M059J (cell line): ENCODE measurements at regions not wholly inside any gene's neighbourhood (a gene's known extent, or its start where the extent isn't known, plus 50 kb on each side); places are given as distances from the start of the nearest gene placed in this dataset.
A peak's percentile ranks its signal among the peaks of the same experiment; 100 is the strongest.
"Not testable (repeated sequence)": the region's sequence is repeated elsewhere in the genome, so short reads cannot be mapped to it uniquely, and the experiment has no call there.

Source experiments
- DNase-seq: peaks from one replicate; pipeline ENCODE4 v3.0.0-alpha.2; 2012; ENCODE audit warnings: low read depth

DNA sequence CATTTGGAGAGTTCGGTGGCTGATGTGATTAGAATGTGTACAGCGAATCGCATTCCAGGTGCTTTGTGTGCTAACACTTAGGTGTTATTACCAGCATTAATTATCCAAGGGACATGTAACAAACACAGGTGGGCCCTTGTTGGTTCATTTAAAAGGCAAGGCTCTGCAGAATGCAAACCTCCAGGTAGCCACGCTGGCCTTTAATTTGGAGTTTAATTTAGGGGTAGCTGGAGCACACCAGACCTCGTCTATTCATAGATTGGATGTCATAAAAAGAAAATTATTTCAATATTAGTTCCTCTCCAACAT, 191.1 kb downstream of the MAT2B start:
- no peak for DNase-seq

DNA sequence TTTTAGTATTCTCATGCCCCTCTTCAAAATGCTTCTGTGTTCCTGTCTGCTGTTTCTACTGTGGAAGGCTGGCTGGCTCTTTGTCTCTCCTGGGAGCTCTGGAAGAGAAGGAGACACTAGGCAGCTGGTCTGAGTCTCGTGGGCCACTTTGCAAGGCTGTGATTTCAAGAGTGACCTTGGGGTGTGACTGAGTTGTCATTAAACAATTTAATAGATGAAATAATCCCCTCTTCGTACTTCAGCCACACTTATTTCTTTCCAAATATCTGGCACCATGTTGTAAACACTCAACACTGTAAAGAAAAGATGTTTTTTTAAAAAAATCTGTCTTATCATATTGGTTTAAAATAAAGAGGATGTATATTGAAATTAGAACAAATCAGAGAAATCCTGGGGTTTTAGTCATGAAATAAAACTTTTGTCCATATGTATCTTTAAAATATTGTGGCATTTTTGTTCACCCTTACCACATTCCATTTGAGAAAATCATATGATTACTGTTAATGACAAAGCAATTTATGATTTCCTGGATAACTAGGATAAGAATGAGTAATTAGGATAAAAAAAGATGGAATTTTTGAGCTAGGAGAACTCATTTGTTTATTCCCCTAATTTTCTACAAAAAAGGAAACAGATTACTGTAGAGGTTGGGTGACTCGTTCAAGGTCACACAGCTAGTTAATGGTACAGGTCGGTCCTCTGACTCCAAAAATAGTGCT, 200.8 kb downstream of the MAT2B start:
- peak; percentile 45 for DNase-seq

DNA sequence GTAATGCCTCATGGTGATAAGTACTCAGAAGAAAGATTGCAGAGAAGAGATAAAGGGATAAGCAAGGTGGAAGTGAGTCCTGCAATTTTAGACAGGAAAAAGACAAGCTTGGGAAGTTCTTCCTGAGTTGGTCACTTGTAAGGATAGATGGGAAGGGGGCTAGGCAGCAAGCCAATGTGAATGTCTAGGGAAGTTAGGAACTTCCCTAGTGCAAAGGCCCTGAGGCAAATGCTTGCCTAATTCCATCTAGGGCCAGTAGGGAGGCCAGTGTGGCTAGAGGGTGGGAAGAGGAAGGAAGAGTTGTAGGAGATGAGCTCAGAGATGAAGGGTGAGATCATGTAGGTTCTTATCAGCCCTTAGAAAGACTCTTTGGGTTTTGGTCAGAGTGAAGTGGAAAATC, 206.6 kb downstream of the MAT2B start:
- peak; percentile 41 for DNase-seq

DNA sequence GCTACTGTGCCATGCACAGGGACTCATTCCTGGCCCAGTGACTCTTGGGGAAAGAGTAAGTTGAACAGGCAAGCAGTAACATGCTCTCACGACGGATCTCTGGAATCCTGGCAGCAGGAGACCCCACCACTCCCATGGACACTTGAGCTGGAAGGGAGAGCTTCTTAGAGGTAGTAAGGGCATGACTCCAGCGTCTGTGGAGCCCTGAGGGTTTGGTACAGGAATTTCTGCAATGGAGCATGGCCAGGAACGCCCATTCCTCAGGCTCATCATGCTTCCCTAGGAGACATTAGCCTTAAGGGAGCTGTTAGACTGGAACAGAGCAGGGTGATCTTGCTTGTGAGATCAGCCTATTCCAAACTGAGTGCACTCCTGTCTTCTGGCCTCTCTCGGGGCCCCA, 212.9 kb downstream of the MAT2B start:
- no peak for DNase-seq

DNA sequence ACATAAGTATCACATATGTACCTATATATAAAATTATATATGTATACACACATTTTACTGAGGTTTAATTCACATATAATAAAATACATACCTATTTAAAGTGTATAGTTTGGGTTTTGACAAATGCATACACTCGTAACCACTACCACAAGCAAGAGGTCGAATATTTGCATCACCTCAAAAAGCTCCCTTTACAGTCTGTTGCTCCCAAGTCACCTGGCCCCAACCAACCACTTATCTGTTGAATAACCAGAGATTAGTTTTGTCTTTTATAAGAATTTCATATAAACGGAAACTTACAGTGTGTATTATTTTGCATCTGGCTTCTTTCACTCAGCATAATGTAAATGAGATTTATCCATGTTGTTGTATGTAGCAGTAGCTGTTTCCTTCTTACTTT, 218.9 kb downstream of the MAT2B start:
- no peak for DNase-seq

DNA sequence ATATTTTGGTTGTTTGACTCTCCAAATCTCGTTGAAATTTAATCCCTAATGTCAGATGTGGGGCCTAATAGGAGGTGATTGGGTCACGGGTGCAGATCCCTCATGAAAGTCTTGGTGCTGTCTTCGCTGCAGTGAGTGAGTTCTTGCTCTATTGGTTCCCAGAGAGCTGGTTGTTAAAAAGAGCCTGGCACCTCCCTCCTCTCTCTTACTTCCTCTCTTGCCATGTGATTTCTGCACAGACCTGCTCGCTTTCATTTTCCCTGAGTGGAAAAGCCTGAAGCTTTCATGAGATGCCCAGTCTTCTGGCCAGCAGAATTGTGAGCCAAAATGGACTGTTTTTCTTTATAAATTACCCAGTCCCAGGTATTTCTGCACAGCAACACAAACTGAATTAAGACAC, 221.6 kb downstream of the MAT2B start:
- peak; percentile 58 for DNase-seq

DNA sequence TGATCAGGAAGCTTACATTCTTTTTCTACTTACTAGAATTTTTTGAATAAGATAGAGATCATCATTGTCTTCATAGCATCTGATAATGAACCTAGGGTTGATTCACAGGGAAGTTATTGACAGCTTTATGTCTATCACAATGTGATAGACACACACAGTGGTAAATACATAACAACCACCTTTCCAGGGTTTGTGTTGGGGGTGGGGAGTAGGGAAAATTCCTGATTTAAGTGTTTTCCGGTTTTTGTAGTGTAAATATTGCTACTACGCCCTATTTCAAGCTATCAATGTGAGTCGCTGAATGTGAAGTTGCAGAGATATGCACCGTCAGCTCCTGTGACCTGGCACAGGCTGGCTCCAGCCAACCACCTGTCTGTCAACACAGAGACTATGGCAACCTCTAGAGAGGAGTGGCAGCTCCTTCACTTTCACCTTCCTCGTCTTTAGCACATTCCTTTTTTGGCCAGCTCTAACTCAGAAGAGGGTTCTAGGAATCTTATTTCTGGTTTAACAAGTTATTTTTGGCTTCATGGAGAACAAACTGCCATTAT, 224.9 kb downstream of the MAT2B start:
- DNase-seq = no peak

DNA sequence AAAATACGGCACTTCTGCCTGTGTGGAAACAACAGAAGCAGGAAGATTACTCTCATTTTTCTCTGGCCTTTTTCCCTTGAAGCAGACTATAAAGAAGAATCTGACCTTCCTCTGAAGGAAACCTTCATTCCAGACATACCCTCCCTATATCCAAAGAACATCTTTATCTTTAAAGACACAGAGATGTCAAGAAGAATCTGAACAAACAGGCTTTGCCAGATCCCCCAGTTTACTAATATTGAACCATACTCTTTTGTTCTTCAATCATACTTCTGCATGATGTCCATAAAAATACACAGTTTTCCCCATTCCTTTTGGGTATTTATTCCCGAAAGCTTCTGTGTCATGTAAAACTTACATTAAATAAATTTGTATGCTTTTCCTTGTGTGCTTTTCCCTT, 225.8 kb downstream of the MAT2B start:
- DNase-seq = no peak

DNA sequence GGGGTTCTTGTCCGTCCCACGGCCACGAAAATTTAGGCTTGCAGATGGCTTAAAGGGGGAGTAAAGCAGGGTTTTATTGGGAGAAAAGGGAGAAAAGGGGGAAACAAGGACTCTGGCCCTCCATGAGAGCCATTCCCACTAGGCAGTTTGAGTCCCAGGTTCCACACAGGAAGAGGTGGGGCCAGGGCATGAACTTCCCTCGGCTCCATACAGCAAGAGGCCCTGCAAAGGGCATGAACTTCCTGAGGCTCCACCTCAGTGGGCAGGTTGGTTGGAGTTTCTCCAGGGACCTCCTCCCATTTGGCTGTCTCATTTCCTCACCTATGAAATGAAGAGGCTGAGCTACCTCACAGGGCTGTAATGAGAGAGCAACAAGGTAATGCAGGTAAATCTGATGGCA, 229.7 kb downstream of the MAT2B start:
- DNase-seq = peak; percentile 17

DNA sequence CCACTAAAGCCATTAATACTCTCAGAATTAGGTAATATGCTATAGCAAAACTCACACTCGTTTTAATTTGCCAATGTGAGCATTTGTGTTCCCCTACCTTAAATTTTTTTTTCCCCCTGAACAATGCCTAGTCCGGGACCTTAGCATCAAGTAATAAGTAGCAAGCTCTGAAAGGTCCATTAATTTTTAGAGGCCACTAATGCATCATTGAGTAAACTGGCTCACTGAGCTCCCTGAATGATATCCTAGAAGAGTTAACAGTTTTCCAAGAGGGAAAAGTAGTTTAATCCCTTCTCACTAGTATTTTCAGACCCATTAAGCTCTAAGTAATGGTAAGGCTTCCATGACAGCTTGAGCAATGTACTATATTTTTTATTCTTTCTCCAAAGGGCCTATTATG, 242.2 kb downstream of the MAT2B start:
- no peak for DNase-seq

DNA sequence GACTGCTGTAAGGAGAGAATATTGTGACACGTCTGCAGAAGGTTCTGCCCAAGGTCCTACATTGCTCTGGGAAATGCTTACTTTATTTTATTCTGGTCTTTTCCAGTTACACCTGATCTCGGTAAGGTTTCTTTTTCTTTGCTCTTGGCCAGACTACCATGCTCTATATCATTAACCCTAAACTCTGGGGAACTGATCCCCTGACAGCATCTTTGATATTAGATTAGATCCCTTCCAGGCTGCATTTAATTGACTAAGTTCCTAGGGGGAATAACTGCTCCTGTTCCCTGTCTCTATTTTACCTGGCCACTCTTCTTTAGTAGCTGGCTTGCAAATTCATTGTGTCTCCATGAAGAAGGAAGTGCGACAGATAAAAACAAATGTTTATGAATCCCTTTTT, 243.5 kb downstream of the MAT2B start:
- DNase-seq = no peak

DNA sequence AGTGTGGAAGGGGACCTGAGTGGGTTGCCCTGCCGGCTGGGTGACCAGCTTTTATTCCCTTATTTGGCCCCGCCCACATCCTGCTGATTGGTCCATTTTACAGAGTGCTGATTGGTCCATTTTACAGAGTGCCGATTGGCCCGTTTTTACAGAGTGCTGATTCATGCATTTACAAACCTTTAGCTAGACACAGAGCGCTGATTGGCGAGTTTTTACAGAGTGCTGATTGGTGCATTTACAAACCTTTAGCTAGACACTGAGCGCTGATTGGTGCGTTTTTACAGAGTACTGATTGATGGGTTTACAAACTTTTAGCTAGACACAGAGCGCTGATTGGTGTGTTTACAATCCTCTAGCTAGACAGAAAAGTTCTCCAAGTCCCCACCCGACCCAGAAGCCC, 245.0 kb downstream of the MAT2B start:
- DNase-seq = not testable (repeated sequence)

DNA sequence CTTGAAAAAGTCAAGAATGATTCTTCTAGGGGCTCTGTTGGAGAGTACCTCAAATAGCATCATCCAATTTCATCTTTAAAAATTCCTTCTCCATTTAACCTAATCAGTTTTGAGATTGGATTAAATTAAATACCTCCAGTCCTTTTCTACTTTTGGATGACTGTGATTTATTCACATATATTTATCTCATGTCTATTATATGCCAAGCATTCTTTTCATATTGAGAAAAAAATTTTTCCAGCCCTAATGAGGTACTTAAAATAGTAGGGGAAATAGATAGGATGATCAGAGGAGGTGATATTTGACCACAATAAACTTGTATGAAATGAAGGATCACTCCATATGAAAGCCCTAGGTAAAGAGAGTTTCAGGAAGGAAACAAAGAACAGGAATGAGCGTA, 250.1 kb downstream of the MAT2B start:
- DNase-seq = no peak

DNA sequence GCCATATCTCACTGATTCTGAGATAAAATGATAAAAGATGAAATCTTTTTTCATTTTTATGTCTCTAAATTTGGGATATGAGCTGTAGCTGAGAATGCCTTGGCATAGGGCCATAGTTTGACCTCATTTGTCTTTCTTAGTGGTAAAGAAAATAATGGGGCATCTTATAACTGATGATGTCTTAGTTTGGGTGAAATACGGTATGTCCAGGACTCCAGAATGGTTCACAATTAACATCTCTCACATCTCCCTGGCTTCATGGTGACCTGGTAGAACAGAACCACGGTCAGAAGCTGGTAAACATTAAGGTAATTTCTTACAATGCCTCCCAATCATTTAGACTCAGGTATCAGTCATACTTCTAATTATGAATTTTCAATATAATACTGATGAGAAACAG, 250.8 kb downstream of the MAT2B start:
- no peak for DNase-seq

DNA sequence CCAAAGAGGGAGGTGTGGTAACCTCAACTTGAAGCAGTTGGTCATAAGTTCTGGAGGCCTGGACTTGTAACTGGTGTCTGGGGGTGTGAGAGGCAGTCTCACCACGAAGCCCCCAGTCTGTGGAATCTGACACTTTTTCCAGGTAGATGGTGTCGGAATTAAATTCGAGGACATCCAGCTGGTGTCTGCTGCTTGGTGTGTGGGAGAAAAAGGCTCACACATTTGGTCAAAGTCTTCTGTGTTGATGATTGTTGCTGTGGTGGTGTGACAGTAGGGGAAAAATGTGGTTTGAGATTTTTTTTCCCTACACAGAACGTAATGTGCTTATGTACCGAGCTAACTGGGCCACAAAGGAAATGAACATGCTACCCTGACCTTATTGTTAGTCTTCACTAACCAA, 251.9 kb downstream of the MAT2B start:
- no peak for DNase-seq

DNA sequence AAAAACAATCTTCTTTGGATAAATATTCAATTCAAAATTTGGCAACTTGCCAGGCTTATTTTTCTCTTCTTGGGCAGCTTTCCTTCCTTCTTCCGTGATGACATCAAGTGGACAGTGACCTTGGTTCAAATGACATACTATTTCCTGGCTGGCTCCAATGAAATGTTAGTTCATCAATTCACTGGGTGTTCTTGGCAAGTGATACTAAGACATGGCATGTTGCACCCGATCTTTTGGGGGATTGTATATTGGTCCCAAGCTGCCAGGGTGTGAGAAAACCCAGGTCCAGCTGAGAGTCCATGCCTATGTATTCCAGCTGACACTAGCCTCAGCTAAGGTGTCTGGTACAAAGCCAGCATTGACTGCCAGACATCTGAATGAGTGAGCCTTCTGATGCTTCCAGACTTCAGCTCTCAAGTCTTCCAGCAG, 252.9 kb downstream of the MAT2B start:
- DNase-seq = peak; percentile 19

DNA sequence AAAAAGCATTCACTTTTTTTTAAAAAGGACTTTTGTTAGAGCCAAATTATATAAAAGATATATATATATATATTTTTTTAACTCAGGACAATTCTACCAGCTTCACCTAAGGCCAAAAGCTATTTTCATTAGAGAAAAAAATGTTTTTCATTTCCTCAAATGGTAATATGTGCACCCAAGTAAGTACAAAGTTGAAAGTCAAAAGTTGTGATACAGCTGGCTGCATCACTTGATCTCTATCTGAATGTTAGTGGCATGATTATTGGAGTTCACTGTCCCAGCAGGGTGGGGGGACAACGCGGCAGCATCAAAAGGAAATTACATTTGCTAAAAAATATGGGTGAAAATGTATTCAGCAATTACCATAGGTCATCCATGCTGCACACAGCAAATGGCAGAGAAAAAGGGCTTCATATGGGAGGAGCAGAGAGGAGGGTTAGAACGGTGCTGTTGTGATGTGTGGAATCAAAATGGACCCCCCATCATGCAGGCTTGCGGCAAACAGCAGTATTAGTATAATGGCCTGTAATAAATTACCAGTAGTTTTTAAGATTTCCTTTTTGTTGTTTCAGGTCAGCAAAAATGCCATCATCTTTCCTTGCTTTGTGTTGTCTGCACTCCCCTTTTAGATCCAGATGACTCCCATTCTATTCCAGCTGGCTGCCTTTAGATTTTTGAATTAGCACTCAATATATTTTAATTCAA, 253.7 kb downstream of the MAT2B start:
- DNase-seq = no peak

DNA sequence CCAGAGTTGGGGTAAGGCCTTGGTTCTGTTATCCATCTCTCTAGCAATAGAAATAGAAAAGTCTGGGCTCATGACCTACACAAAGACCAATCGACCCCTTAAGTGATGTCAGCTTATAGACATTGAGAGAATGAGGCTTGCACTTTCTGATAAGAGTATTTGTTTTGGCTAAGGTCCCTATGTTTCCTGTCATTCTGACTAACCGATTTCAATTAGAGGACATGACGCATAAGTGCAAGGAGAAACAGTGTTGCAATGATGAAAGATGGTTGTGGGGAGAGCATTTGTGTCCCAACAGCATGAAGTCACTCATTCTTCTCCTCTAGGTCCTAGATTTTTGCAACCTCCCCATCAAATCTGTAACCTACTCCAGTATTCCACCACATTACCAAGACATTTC, 255.1 kb downstream of the MAT2B start:
- DNase-seq = peak; percentile 90

DNA sequence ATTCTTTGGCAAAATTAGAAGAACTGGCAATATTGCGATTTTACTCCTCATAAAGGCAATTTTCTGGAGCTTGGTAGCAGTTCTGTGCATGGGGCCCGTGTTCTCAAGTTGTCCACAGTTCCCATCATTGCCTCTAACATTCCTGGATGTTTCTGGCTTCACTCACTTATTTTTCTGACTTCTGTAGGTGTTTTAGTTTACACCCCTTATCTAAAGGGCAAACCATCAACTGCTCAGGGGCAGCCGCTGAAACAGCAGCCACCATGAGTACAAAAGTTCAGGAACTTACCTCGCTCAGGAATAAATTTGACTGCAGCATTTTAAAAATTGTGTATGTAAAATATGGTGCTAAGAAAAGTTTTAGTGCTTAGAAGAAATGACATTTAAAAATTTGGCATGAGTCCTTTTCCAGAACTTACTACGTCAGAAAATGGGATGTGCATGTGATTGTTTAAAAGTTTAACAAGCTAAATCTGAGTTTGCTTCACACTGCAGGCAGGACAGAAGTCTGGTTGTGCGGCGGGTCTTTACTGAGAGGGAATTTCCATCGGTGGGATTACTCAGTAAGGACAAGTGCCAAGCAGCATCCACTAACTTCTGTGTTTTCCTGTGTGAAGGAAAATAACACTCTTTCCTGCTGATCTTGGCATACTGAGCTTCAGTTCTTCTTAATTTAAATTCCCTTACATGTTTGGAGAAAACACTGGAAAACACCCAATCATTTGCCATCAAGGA, 261.7 kb downstream of the MAT2B start:
- no peak for DNase-seq

DNA sequence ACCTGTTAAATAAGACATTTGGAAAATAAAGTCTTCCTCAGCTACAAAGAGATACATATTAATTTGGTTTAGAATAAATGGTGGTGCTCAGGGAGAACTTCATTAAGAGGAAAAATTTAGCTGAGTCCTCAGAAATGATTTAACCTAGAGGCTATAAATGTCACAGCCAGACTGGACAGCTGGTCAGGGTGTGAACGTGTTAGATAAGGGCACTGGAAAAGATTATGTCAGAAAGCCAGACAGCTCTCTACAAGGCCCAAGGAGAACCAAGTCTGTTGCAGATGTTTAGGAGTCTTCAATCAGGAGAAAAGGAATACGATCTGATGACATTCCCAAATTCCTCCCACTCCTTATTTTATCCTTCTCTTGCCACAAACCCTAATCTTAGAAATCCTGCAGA, 265.2 kb downstream of the MAT2B start:
- no peak for DNase-seq

DNA sequence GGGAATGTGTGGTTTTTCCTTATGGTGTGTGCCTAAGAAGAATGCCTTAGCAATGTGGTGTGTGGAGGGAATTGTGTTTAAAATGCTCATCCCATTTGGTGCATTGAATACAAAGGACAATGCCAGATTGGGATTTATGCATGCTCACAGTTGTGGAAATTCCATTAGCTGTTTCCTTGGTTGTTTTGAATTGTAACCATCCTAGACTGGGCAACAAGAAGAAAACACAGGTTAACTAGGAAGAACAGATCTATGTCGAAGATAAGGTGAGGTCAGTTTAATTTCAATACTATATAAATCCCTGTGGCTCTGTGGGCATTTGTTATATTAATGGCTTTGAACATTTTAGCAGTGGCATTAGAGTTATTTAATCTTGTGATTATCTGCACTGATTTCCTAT, 266.8 kb downstream of the MAT2B start:
- DNase-seq = no peak

DNA sequence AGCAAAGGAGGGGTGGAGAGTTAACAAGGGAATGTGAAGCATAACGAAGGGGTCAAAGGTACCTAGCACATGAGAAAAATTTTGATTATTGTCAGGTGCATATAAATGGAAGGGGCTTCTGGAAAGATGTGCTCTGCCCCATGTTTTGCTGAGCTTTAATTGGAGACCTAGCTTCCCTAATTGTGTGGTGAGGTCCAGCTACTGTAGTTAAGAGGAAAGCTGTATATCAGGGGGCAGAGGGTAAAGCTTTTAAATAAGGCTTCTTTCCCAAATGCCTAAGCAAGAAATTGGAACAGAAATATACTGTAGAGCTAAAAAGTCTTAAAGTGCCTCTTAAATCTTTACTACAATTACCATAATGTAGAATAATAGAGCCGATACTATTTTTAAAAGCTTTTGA, 267.2 kb downstream of the MAT2B start:
- no peak for DNase-seq

DNA sequence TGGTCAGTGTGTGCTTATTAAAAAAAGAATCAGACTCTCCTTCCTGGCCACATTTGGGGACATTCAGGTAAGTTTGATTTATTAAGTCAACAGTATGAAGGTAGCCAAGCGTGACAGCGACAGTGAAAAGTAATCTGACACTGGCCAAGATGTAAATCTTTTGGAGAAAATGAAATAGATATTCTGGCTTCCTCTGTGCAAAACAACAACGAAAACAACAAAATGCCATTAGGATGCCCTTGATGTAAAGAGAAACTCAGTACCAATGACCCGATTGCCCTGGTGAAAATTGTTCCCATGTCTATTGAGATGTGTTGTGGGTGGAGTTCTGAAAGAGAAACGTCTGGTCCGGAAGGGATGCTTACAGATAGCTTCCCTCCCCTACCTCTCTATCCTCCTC, 267.8 kb downstream of the MAT2B start:
- no peak for DNase-seq
